Caki2 (cell line): ENCODE measurements at regions not wholly inside any gene's neighbourhood (a gene's known extent, or its start where the extent isn't known, plus 50 kb on each side); places are given as distances from the start of the nearest gene placed in this dataset.

Experiments
- DNase-seq: peaks from one replicate; pipeline ENCODE4 v3.0.0-alpha.2; 2015; ENCODE audit warnings: low read depth
- in situ Hi-C: cut with HindIII; loops from 2 replicates; pipeline ENCODE4 v1.10.0; 2016; ENCODE audit warnings: low sequenced_read_pairs, low pct_unique_long_range_greater_than_20kb, mixed read lengths

DNA sequence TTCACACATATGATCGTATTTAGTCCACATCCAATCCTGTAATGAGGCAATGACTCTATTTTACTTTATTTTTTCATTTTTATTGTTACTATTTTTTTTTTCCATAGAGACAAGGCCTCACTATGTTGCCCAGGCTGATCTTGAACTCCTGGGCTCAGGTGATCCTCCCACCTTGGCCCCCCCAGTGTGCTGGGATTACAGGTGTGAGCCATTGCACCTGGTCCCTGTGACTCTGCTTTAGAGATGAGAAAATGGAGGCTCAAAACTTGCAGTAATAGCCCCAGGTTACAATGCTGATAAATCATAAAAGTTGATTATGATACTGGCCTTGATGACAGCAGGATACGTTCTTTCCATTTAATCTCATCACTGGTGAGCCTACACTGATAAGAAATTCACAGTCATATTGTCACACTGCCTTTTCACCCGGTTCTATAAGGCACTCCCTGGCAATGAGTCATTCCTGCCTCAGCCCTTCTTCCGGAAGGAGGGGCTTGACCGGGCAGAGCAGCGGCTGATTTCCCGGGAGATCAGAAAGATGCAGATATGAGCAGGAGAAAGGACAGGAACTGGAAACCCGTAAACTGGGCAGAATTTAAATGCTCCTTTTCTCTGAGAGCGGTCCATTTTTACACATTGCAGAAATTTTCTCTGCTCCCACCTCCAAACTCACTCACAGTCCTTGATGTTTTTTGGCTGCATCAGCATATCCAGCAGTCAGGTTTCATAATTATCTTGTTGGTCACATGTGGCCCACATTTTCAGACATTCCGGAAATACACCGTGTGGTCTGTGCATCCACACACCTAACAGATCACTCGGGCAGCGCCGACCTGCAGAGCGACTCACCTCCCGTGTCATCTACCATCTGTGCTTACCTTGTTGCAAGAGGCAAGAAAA lies 616.4 kb downstream of the EFNB2 start:
- peak; percentile 83 for DNase-seq
- in situ Hi-C loops, result no loop called here

DNA sequence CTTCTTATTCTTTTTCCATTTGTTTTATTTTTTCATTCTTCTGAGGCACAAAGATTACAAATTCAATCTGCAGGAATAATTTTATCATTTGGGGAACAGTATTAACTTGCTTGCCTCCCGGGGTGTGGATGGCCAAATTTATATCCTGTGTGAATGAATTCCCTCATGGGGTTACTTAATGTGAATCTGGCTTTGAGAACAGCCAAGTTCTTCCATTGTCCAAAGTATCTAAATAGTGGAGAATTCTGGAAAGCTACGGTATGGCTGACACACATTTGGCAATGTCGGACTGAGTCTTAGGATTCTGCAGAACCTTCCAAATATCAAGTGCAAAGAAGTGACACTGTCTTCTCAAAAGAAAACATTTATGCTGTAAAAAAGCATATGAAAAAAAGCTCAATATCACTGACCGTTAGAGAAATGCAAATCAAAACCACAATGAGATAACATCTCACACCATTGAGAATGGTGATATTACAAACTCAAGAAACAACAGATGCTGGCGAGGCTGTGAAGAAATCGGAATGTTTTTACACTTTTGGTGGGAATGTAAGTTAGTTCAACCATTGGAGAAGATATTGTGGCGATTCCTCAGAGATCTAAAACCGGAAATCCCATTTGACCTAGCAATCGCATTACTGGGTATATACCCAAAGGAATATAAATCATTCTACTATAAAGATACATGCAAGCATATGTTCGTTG lies 620.2 kb downstream of the EFNB2 start:
- in situ Hi-C loops, result no loop called here
- DNase-seq, result no peak

DNA sequence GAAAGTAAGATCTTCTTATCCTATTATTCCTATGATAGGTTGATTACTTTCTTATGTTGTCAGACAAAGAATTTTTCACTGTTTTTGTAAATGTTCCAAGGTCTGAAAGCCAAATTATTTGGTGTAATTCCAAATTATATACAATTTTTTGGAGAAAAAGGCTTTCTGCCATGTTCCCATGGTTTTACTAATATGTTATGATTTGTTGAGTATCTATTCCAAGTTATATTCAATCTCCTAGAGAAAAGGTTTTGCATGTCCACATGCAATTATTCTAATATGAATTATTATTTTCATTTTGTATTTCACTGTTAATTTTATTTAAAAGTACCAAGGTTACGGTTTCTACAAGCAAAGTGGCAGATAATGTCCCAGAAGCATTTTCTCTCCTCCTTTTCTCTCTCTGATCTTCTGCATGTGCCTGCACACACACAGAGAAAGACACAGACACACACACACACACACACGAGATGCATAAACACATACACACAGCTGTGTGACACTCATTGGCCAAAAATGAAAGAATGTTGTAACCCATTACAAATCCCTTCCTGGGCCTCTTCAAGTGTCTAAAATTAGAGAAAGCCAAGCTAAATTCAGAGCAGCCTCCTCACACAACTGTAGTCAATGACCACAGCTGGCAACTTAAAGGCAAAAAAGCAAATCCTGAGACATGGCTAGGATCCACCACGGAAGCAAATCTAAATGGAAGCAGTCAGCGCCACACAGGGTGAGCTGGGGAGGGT lies 621.0 kb downstream of the EFNB2 start:
- DNase-seq, result no peak
- in situ Hi-C loops, result no loop called here

DNA sequence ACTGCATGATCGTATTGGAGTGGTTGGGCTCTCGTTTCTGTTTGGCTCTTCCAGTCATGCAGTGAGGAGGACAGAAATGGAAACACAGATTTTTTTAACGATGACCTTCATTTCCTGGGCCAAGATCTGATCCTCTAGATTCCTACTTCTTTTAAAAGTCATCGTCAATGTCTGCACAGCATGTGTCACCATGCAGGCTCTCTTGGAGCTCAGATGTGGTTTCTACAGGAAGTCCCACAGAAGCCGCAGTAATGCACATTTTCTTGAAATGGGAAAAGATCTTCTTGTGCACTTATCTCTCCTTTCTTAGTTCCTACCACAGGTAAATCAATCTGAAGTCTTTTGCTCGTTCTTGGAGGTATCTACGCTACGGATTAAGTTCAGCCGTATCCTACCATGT lies 626.9 kb downstream of the EFNB2 start:
- DNase-seq, result no peak
- in situ Hi-C loops, result no loop called here

GRCh38 chr13:105907319-105908019 lies 628.0 kb downstream of the EFNB2 start:
- in situ Hi-C loops, result no loop called here
- DNase-seq, result no peak

DNA sequence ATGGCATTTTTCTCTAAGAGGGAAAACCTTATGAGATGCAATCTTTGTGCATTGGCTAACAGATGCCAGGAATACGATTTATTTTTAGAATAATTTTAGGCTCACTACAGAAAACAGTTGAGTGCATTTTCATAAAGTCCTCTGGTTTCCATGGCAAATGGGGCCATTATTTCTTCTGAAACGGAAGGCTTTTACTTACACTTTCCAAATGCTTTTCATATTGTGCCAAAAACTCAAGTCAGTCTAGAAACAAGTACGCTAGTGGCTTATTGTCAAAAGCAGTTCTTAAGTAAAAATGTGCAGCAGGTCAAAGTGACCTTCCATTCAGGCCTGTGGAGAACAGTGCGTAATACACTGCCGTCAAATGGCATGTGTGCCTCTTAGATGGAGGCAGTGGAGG lies 628.7 kb downstream of the EFNB2 start:
- no peak for DNase-seq
- in situ Hi-C loops, result no loop called here

DNA sequence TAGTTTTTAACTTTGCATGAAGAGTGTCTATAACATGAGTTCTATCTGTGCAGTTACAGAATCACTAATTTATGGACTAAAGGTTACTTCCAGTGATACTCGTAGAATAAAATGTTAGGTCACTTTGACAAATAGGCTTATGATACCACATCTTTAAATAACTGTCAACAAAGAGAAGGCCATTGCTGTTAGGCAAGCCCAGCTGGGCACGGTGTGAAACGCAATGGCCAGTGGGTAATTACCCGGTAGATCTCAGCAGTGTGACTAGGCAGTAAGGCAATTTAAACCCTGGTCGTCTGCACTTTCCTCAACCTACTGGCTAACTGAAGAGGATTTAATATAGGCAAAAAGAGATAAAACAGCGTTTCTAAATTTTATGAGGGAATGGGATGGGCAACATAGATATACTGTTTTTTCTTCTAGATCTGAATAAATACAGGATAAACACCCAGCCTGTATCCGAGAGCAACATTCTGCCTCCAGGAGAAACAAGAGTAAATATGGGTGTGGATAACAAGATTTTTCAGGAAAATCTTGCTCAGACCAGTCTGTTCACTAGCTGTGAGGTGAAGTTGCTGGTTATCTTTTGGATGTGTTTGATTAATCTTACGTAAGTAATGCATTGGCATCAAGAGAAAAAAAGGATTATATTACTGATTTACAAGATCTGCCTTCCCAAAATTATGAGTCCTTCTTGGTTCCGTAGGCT lies 631.3 kb downstream of the EFNB2 start:
- DNase-seq, result no peak
- in situ Hi-C loops, result no loop called here

- DNase-seq, result no peak
- in situ Hi-C loops, result no loop called here
Observed at GRCh38 chr13:105902396-105902795, 633.1 kb downstream of the EFNB2 start.

DNA sequence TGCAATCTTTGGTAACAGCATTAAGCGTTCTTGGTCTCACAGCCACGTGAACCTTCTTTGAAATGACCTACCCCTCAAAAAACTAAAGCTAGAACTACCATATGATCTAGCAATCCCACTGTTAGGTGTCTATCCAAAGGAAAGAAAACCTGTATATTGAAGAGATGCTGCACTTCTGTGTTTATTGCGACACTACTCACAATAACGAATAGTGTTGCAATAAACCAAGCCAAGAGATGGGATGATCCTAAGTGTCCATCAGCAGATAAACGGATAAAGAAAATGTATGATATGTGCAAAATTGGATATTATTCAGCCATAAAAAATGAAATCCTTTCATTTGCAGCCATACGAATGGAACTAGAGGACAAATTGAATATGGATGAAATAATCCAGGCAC lies 637.9 kb downstream of the EFNB2 start:
- in situ Hi-C loops, result no loop called here
- no peak for DNase-seq

- in situ Hi-C loops, result no loop called here
- DNase-seq, result no peak
Observed at GRCh38 chr13:105894697-105895096, 640.8 kb downstream of the EFNB2 start.

DNA sequence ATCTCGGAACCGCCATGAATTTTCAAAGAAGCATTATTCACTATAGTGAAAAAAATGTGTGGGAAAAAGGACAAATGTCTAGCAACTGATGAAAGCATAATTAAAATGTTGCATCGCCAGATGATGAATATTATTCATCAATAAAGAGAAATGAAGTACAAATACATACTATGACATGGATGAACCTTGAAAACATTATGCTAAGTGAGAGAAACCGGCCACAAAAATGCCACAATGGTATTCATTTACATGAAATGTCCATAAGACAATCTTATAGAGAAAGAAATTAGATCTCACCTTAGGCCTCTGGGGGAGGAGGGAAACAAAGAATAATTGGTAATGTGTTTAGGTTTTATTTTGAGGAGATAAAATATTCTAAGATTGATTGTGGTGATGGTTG lies 645.0 kb downstream of the EFNB2 start:
- in situ Hi-C loops, result no loop called here
- DNase-seq, result no peak

DNA sequence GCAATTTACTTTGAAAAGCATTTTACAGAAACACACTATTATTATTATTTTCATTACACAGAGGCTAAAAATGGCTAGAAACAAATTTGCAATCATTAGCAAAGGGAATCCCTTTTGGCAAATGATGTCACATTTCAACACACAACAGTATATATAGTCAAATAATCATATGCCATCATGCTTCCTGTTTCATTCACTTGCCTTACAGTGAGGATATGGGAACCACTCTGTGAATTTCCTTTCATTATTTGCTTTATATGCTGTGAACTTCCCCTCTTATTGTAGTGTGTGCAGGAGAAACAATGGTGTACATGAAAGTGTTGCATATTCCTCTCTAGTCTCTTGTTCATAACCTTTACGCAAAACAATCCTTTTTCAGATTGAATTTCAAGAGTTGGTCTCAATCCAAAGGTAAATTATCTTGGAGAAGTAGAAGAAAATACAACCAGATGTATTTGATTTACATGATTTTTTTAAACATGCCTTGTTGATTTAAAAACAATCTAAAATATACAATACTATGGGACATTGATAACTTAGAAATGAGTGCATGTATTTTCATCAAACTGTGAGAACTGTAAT lies 657.3 kb downstream of the EFNB2 start:
- DNase-seq, result no peak
- in situ Hi-C loops, result no loop called here

GRCh38 chr13:105874814-105875213 lies 660.6 kb downstream of the EFNB2 start:
- in situ Hi-C loops, result no loop called here

DNA sequence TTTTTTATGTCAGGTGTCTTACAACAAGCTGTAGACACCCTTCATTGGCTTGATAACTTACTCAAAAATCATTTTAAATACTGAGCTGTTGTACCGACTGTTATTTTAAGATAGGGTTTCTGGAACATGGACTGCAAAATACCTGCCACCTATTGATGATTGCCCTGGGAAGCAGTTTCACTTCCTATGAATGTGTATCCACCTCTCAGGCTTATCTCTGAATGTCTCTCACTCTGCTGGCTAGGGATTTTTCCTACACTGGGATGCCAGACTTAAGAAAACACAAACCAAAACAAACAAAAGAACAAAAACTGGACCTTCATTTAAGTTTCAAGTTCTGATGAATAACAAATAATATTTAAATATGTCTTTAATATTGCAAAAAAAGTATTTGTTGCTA lies 663.7 kb downstream of the EFNB2 start:
- in situ Hi-C loops, result no loop called here
- no peak for DNase-seq

More at GRCh38 chr13:105874814-105875213, 660.6 kb downstream of the EFNB2 start:
- DNase-seq, result no peak

DNA sequence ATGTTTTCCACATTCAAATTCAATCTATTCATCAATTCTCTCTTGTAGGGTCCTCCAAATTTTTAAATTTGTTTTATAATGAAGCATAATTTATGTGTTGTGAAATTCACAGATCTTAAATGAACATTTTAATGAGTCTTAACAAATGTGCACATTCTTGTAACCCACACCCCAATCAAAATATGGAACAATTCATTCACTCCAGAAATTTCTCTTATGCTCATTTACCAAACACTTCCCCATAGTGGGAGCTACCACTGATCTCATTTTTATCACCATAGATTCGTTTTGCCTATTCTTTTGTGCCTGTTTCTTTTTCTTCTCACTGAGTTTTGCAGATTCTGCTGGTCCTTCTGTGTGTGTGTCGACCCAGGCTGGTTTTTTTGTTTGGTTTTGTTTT lies 664.1 kb downstream of the EFNB2 start:
- in situ Hi-C loops, result no loop called here
- no peak for DNase-seq

GRCh38 chr13:105863300-105863920 lies 672.1 kb downstream of the EFNB2 start:
- in situ Hi-C loops, result no loop called here
- no peak for DNase-seq

GRCh38 chr13:105848494-105848893 lies 687.0 kb downstream of the EFNB2 start:
- in situ Hi-C loops, result no loop called here
- DNase-seq, result no peak
